ENCODE measurements at regions not wholly inside any gene's neighbourhood (a gene's known extent, or its start where the extent isn't known, plus 50 kb on each side); places are given as distances from the start of the nearest gene placed in this dataset.

DNA sequence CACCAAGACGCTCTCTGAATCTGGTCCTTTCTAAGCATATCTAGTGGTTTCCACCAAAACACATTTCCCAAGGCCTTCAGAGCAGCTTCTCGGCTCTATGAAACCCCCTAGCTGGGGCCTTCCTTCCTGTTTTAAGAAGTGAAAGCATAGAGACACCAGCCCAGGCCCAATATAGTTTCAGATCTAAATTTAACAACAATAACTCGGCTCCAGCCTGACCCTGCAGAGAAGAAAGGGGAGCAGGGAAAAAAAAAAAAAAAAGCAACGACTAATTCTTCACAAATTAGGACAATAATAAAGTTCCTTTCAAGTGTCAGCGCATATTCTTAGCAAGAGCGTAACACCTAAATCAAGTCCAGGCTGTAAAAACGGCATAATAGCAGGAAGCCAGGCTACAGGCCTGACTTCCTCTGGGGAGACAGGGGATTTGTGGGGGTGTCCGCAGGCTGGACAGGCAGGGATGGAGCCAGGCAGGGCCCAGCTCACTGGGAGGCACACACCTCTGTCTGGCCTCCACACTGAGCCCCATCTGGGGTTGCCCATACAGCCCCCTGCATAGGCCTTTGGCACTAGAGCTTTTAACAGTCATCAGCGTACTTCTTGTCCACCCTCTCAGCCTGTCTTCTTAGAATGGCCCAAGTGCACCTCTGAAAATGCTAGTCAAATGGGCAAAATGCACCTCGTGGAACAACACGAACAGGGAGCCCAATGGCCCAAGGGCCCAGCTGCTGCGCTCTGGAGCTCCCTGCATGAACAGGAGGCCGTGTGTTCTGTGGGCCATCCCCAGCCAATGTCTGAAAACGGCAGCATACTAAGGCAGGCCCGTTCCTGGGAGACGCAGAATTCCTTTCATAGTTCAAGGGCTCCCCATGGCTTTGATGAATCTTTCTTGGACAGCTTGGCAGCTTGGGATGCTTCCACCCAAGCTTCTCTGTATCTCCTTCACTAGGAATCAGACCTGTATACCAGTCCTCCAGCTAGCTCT lies 772.9 kb downstream of the MED13L start:
- TF ChIP-seq Cebpa-rat (IDR thresholded peaks at IDR 0.05): no peak
- Histone ChIP-seq H3K4me2 (peak overlapping the region; percentile 75 to 95 (median 85)), H3K36me3 (no peaks in the 10 kb centered on the region), H3K9ac (peak overlapping the region; percentile 53 to 79 (median 73); a peak in 21 of 22 replicates), H3K4me3 (peak overlapping the region in 7 of 10 experiments; percentile 2 to 29 (median 25); a peak in 7 of 20 replicates), H3K27ac (peak overlapping the region; percentile 42 to 90 (median 83); a peak in 21 of 22 replicates), H3K4me1 (peaks cover 17 to 32% (median 24%) of the 10 kb centered on the region in 10 experiments), H4K20me1 (no peaks in the 10 kb centered on the region), H3K27me3 (no peaks in the 10 kb centered on the region), H3K9me3 (replicated peaks in 1 of 11) (peaks cover 0 to 20% (median 14%) of the 10 kb centered on the region in 11 experiments; a peak in 19 of 22 replicates)

DNA sequence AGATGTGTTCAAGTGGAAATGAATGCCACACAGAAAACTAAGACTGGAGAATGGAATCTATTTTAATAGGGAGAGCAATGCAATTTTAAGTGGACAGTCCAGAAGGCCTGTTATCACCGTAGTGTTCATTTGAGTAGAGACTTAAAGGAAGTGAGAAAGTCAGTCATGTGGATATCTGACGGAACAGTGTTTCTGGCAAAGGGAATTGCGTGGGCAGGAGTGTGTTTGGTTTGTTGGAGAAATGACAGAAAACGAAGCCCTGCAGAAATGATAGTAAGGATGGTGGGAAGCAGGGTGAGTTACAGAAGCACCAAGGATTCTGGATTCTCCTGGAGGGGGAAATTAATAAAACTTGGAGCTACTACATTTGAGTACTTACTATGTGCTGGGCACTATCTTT lies 776.6 kb downstream of the MED13L start:
- Histone ChIP-seq H4K20me1 (no peaks in the 10 kb centered on the region), H3K4me3 (no peak overlapping the region), H3K36me3 (no peaks in the 10 kb centered on the region), H3K4me1 (peaks cover 17 to 32% (median 23%) of the 10 kb centered on the region in 10 experiments), H3K9me3 (replicated peaks in 1 of 11) (peaks cover 0 to 20% (median 14%) of the 10 kb centered on the region in 11 experiments; a peak in 19 of 22 replicates), H3K9ac (no peak overlapping the region), H3K27ac (no peak overlapping the region), H3K27me3 (no peaks in the 10 kb centered on the region), H3K4me2 (peak overlapping the region in 2 of 11 experiments; percentile 37 to 58; a peak in 4 of 22 replicates)
- no peak for TF ChIP-seq Cebpa-rat (IDR thresholded peaks at IDR 0.05)

GRCh38 chr12:115495300-115495699 lies 782.2 kb downstream of the MED13L start:
- Histone ChIP-seq H3K4me3 (no peak overlapping the region), H3K9me3 (replicated peaks in 1 of 11) (no peaks in the 10 kb centered on the region), H4K20me1 (no peaks in the 10 kb centered on the region), H3K27me3 (no peaks in the 10 kb centered on the region), H3K4me1 (peaks cover 0 to 10% (median 7%) of the 10 kb centered on the region in 10 experiments; a peak in 10 of 20 replicates), H3K27ac (no peak overlapping the region), H3K36me3 (no peaks in the 10 kb centered on the region), H3K4me2 (no peak overlapping the region), H3K9ac (no peak overlapping the region)
- no peak for TF ChIP-seq Cebpa-rat (IDR thresholded peaks at IDR 0.05)

GRCh38 chr12:115492553-115492952 lies 784.9 kb downstream of the MED13L start:
- peaks cover 0 to 10% (median 7%) of the 10 kb centered on the region in 10 experiments; a peak in 9 of 20 replicates for H3K4me1 ChIP-seq
- H4K20me1 ChIP-seq: no peaks in the 10 kb centered on the region
- no peaks in the 10 kb centered on the region for H3K27me3 ChIP-seq
- no peak overlapping the region for H3K27ac ChIP-seq
- H3K9me3 ChIP-seq (replicated peaks in 1 of 11): no peaks in the 10 kb centered on the region
- no peak overlapping the region for H3K4me2 ChIP-seq
- no peak overlapping the region for H3K4me3 ChIP-seq
- H3K9ac ChIP-seq: no peak overlapping the region
- no peaks in the 10 kb centered on the region for H3K36me3 ChIP-seq
- no peak for TF ChIP-seq Cebpa-rat (IDR thresholded peaks at IDR 0.05)

- Histone ChIP-seq H3K27me3 (no peaks in the 10 kb centered on the region), H3K9me3 (replicated peaks in 1 of 11) (no peaks in the 10 kb centered on the region), H3K9ac (no peak overlapping the region), H3K4me3 (no peak overlapping the region), H3K27ac (no peak overlapping the region), H3K4me1 (peaks cover 0 to 10% (median 7%) of the 10 kb centered on the region in 10 experiments; a peak in 9 of 20 replicates), H3K4me2 (peak overlapping the region in 5 of 11 experiments; percentile 1 to 19 (median 6); a peak in 6 of 22 replicates), H4K20me1 (no peaks in the 10 kb centered on the region), H3K36me3 (no peaks in the 10 kb centered on the region)
- TF ChIP-seq Cebpa-rat (IDR thresholded peaks at IDR 0.05): no peak
These were observed 785.8 kb downstream of the MED13L start for GRCh38 chr12:115491511-115492250.

GRCh38 chr12:115489253-115489652 lies 788.2 kb downstream of the MED13L start:
- H3K4me1 ChIP-seq: peaks cover 0 to 16% (median 8%) of the 10 kb centered on the region in 10 experiments; a peak in 11 of 20 replicates
- H3K36me3 ChIP-seq: no peaks in the 10 kb centered on the region
- no peak overlapping the region for H3K27ac ChIP-seq
- H3K27me3 ChIP-seq: no peaks in the 10 kb centered on the region
- H3K4me2 ChIP-seq: no peak overlapping the region
- H3K9ac ChIP-seq: no peak overlapping the region
- H4K20me1 ChIP-seq: no peaks in the 10 kb centered on the region
- H3K4me3 ChIP-seq: no peak overlapping the region
- H3K9me3 ChIP-seq (replicated peaks in 1 of 11): peaks cover 5 to 9% (median 8%) of the 10 kb centered on the region in 11 experiments; a peak in 20 of 22 replicates
- TF ChIP-seq Cebpa-rat (IDR thresholded peaks at IDR 0.05): no peak

- H3K9ac ChIP-seq: no peak overlapping the region
- peak overlapping the region in 1 of 11 experiments; percentile 5; a peak in 1 of 22 replicates for H3K4me2 ChIP-seq
- no peaks in the 10 kb centered on the region for H4K20me1 ChIP-seq
- no peak for TF ChIP-seq Cebpa-rat (IDR thresholded peaks at IDR 0.05)
- H3K36me3 ChIP-seq: no peaks in the 10 kb centered on the region
- peaks cover 0 to 13% (median under 1%) of the 10 kb centered on the region in 10 experiments; a peak in 9 of 20 replicates for H3K4me1 ChIP-seq
- H3K9me3 ChIP-seq (replicated peaks in 1 of 11): peaks cover 9 to 19% (median 12%) of the 10 kb centered on the region in 11 experiments; a peak in 20 of 22 replicates
- H3K4me3 ChIP-seq: no peak overlapping the region
- no peaks in the 10 kb centered on the region for H3K27me3 ChIP-seq
- no peak overlapping the region for H3K27ac ChIP-seq
These were observed 791.5 kb downstream of the MED13L start for GRCh38 chr12:115485967-115486366.

DNA sequence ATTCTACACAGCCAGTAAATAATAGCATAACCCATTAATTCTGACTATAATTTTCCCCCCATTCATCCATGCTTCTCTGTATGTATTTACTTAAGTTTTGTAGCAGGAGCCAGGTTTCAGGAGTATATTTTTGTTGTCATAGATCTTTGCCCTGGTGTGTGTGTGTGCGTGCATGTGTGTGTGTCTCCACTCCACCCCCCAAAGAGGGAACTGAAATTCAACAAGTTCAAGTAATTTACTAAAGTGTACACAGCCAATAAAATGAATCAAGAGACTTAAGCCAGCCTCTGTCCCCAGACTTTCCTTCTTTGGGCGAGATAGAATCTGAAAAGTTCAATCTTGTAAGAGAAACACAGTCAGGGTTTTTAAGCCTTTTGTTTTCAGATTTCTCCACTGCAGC lies 792.0 kb downstream of the MED13L start:
- H3K27me3 ChIP-seq: no peaks in the 10 kb centered on the region
- peaks cover 9 to 19% (median 12%) of the 10 kb centered on the region in 11 experiments; a peak in 20 of 22 replicates for H3K9me3 ChIP-seq (replicated peaks in 1 of 11)
- H3K9ac ChIP-seq: no peak overlapping the region
- H3K4me1 ChIP-seq: peaks cover 0 to 11% (median 0%) of the 10 kb centered on the region in 10 experiments; a peak in 3 of 20 replicates
- H3K36me3 ChIP-seq: no peaks in the 10 kb centered on the region
- peak overlapping the region in 1 of 11 experiments; percentile 5; a peak in 1 of 22 replicates for H3K4me2 ChIP-seq
- no peak overlapping the region for H3K4me3 ChIP-seq
- TF ChIP-seq Cebpa-rat (IDR thresholded peaks at IDR 0.05): no peak
- no peak overlapping the region for H3K27ac ChIP-seq
- no peaks in the 10 kb centered on the region for H4K20me1 ChIP-seq

Data from BLaER1 treated with 17β-estradiol and CSF1 and Interleukin-3, amounts not matched to agents 10 nM and 100 nM (cell line).